ENCODE measurements at regions not wholly inside any gene's neighbourhood (a gene's known extent, or its start where the extent isn't known, plus 50 kb on each side); places are given as distances from the start of the nearest gene placed in this dataset.

GRCh38 chr21:27771938-27772483 lies 805.1 kb upstream of the ADAMTS5 start:
- TF ChIP-seq CTCF (IDR thresholded peaks at IDR 0.05): no peak
- no peak for TF ChIP-seq POLR2A (IDR thresholded peaks at IDR 0.05)

All from uterus (tissue), 2 donors.